ENCODE measurements at regions not wholly inside any gene's neighbourhood (a gene's known extent, or its start where the extent isn't known, plus 50 kb on each side); places are given as distances from the start of the nearest gene placed in this dataset.

- DNase-seq, result no peak
Observed at GRCh38 chr16:6918646-6919045, 414.0 kb upstream of the RBFOX1 start.

- no peak for DNase-seq
Observed at GRCh38 chr16:6916946-6917345, 415.7 kb upstream of the RBFOX1 start.

- no peak for DNase-seq
Observed at GRCh38 chr16:6913566-6913965, 419.1 kb upstream of the RBFOX1 start.

- DNase-seq, result no peak
Observed at GRCh38 chr16:6910301-6910700, 422.3 kb upstream of the RBFOX1 start.

- no peak for DNase-seq
Observed at GRCh38 chr16:6905601-6906000, 427.0 kb upstream of the RBFOX1 start.

- no peak for DNase-seq
Observed at GRCh38 chr16:6903671-6904070, 429.0 kb upstream of the RBFOX1 start.

GRCh38 chr16:6898896-6899295 is 433.7 kb upstream of the RBFOX1 start:
- DNase-seq, result no peak

GRCh38 chr16:6897876-6898485 is 434.7 kb upstream of the RBFOX1 start:
- no peak for DNase-seq

GRCh38 chr16:6892966-6893365 is 439.7 kb upstream of the RBFOX1 start:
- DNase-seq, result no peak

GRCh38 chr16:6891496-6891895 is 441.1 kb upstream of the RBFOX1 start:
- DNase-seq, result no peak

GRCh38 chr16:6888531-6888930 is 444.1 kb upstream of the RBFOX1 start:
- no peak for DNase-seq

GRCh38 chr16:6884002-6884401 is 448.6 kb upstream of the RBFOX1 start:
- no peak for DNase-seq

GRCh38 chr16:6880263-6880662 is 452.4 kb upstream of the RBFOX1 start:
- DNase-seq, result no peak

- no peak for DNase-seq
Observed at GRCh38 chr16:6864671-6865070, 468.0 kb upstream of the RBFOX1 start.

- DNase-seq, result no peak
Observed at GRCh38 chr16:6864244-6864643, 468.4 kb upstream of the RBFOX1 start.

GRCh38 chr16:6863135-6863534 is 469.5 kb upstream of the RBFOX1 start:
- no peak for DNase-seq

GRCh38 chr16:6861815-6862477 is 470.7 kb upstream of the RBFOX1 start:
- no peak for DNase-seq

GRCh38 chr16:6861135-6861814 is 471.4 kb upstream of the RBFOX1 start:
- no peak for DNase-seq

GRCh38 chr16:6857575-6857974 is 475.1 kb upstream of the RBFOX1 start:
- no peak for DNase-seq

- no peak for DNase-seq
Observed at GRCh38 chr16:6856578-6856977, 476.1 kb upstream of the RBFOX1 start.

- no peak for DNase-seq
Observed at GRCh38 chr16:6853565-6853964, 479.1 kb upstream of the RBFOX1 start.

- DNase-seq, result no peak
Observed at GRCh38 chr16:6852643-6853225, 479.9 kb upstream of the RBFOX1 start.

- no peak for DNase-seq
Observed at GRCh38 chr16:6846452-6846851, 486.2 kb upstream of the RBFOX1 start.

- no peak for DNase-seq
Observed at GRCh38 chr16:6841392-6841791, 491.3 kb upstream of the RBFOX1 start.

Measured in CD4-positive, alpha-beta T cell treated with Interleukin-21 for 1 hour (primary cell).